ENCODE measurements at regions not wholly inside any gene's neighbourhood (a gene's known extent, or its start where the extent isn't known, plus 50 kb on each side); places are given as distances from the start of the nearest gene placed in this dataset.

GRCh38 chr4:27595571-27596360 is 735.1 kb downstream of the STIM2 start:
- intact Hi-C loops (cut with DNase I) = no loop called here
- DNase-seq (ENCODE audit: low spot score) = no peak

- DNase-seq (ENCODE audit: low spot score) = no peak
- intact Hi-C loops (cut with DNase I) = no loop called here
Measured at GRCh38 chr4:27602172-27602571, 741.5 kb downstream of the STIM2 start.

GRCh38 chr4:27604692-27605091 is 744.1 kb downstream of the STIM2 start:
- DNase-seq (ENCODE audit: low spot score) = no peak
- intact Hi-C loops (cut with DNase I) = no loop called here

GRCh38 chr4:27616166-27616565 is 755.5 kb downstream of the STIM2 start:
- no peak for DNase-seq (ENCODE audit: low spot score)
- intact Hi-C loops (cut with DNase I) = no loop called here

GRCh38 chr4:27619435-27619834 is 758.8 kb downstream of the STIM2 start:
- intact Hi-C loops (cut with DNase I) = no loop called here

GRCh38 chr4:27620886-27621285 is 760.2 kb downstream of the STIM2 start:
- intact Hi-C loops (cut with DNase I) = no loop called here
- DNase-seq (ENCODE audit: low spot score) = no peak

More at GRCh38 chr4:27619435-27619834, 758.8 kb downstream of the STIM2 start:
- no peak for DNase-seq (ENCODE audit: low spot score)

GRCh38 chr4:27624749-27625148 is 764.1 kb downstream of the STIM2 start:
- intact Hi-C loops (cut with DNase I) = no loop called here

GRCh38 chr4:27628609-27629008 is 768.0 kb downstream of the STIM2 start:
- intact Hi-C loops (cut with DNase I) = no loop called here
- no peak for DNase-seq (ENCODE audit: low spot score)

More at GRCh38 chr4:27624749-27625148, 764.1 kb downstream of the STIM2 start:
- no peak for DNase-seq (ENCODE audit: low spot score)

GRCh38 chr4:27629532-27630225 is 769.0 kb downstream of the STIM2 start:
- DNase-seq (ENCODE audit: low spot score) = no peak
- intact Hi-C loops (cut with DNase I) = no loop called here

GRCh38 chr4:27635936-27636913 is 775.6 kb downstream of the STIM2 start:
- no peak for DNase-seq (ENCODE audit: low spot score)
- intact Hi-C loops (cut with DNase I) = no loop called here

GRCh38 chr4:27638163-27638915 is 777.7 kb downstream of the STIM2 start:
- intact Hi-C loops (cut with DNase I) = no loop called here
- no peak for DNase-seq (ENCODE audit: low spot score)

- no peak for DNase-seq (ENCODE audit: low spot score)
- intact Hi-C loops (cut with DNase I) = no loop called here
Measured at GRCh38 chr4:27643101-27643500, 782.5 kb downstream of the STIM2 start.

GRCh38 chr4:27648416-27648815 is 787.8 kb downstream of the STIM2 start:
- intact Hi-C loops (cut with DNase I) = no loop called here
- DNase-seq (ENCODE audit: low spot score) = no peak

- DNase-seq (ENCODE audit: low spot score) = no peak
- intact Hi-C loops (cut with DNase I) = no loop called here
Measured at GRCh38 chr4:27662426-27662825, 801.8 kb downstream of the STIM2 start.

GRCh38 chr4:27666943-27667342 is 806.3 kb downstream of the STIM2 start:
- no peak for DNase-seq (ENCODE audit: low spot score)
- intact Hi-C loops (cut with DNase I) = no loop called here

- DNase-seq (ENCODE audit: low spot score) = no peak
- intact Hi-C loops (cut with DNase I) = no loop called here
Measured at GRCh38 chr4:27668001-27668400, 807.4 kb downstream of the STIM2 start.

GRCh38 chr4:27678027-27678426 is 817.4 kb downstream of the STIM2 start:
- intact Hi-C loops (cut with DNase I) = no loop called here
- no peak for DNase-seq (ENCODE audit: low spot score)

GRCh38 chr4:27684610-27685011 is 824.0 kb downstream of the STIM2 start:
- DNase-seq (ENCODE audit: low spot score) = no peak
- intact Hi-C loops (cut with DNase I) = no loop called here

- intact Hi-C loops (cut with DNase I) = no loop called here
- no peak for DNase-seq (ENCODE audit: low spot score)
Measured at GRCh38 chr4:27685091-27685490, 824.5 kb downstream of the STIM2 start.
